GM12865 (cell line): ENCODE measurements at regions not wholly inside any gene's neighbourhood (a gene's known extent, or its start where the extent isn't known, plus 50 kb on each side); places are given as distances from the start of the nearest gene placed in this dataset.

Source experiments
- DNase-seq: peaks from one replicate; pipeline ENCODE4 v3.0.0; 2010; ENCODE audit warnings: low read depth
- H3K4me3 ChIP-seq: 2 replicates; pipeline ENCODE4 v1.5.1; 2011; ENCODE audit warnings: mild to moderate bottlenecking, low read depth, low read length, control low read depth
- CTCF ChIP-seq: IDR thresholded peaks from 2 replicates; pipeline ENCODE4 v1.5.1; 2011; ENCODE audit warnings: low read length, control low read depth, low read depth, inconsistent platforms; ENCODE audit not compliant: insufficient read depth; ENCODE audit errors: missing control alignments

GRCh38 chr22:49148895-49149418 lies 678.7 kb downstream of the BRD1 start:
- H3K4me3 ChIP-seq, result no peak overlapping the region
- TF ChIP-seq CTCF, result no peak
- no peak for DNase-seq

- no peak overlapping the region for H3K4me3 ChIP-seq
- no peak for TF ChIP-seq CTCF
- no peak for DNase-seq
Observed at GRCh38 chr22:49147617-49148175, 680.0 kb downstream of the BRD1 start.

GRCh38 chr22:49147171-49147570 lies 680.5 kb downstream of the BRD1 start:
- DNase-seq, result no peak
- H3K4me3 ChIP-seq, result no peak overlapping the region
- no peak for TF ChIP-seq CTCF

- no peak overlapping the region for H3K4me3 ChIP-seq
- no peak for TF ChIP-seq CTCF
- no peak for DNase-seq
Observed at GRCh38 chr22:49146511-49146910, 681.2 kb downstream of the BRD1 start.

- no peak for DNase-seq
- no peak overlapping the region for H3K4me3 ChIP-seq
- no peak for TF ChIP-seq CTCF
Observed at GRCh38 chr22:49143812-49144211, 683.9 kb downstream of the BRD1 start.

- no peak for TF ChIP-seq CTCF
- H3K4me3 ChIP-seq, result no peak overlapping the region
- no peak for DNase-seq
Observed at GRCh38 chr22:49142891-49143290, 684.8 kb downstream of the BRD1 start.

GRCh38 chr22:49142296-49142695 lies 685.4 kb downstream of the BRD1 start:
- H3K4me3 ChIP-seq, result no peak overlapping the region
- TF ChIP-seq CTCF, result no peak
- DNase-seq, result no peak
